GM18499 (cell line): ENCODE measurements at regions not wholly inside any gene's neighbourhood (a gene's known extent, or its start where the extent isn't known, plus 50 kb on each side); places are given as distances from the start of the nearest gene placed in this dataset.

Source experiments
- ATAC-seq: cut with Tn5 transposase; IDR thresholded peaks from one replicate; pipeline ENCODE4 v1.9.1; 2021; ENCODE audit warnings: moderate number of reproducible peaks; ENCODE audit not compliant: insufficient read depth, unreplicated experiment

- no peak for ATAC-seq
Measured at GRCh38 chr4:62144431-62144830, 944.3 kb downstream of the ADGRL3 start.

GRCh38 chr4:62135565-62136156, 935.5 kb downstream of the ADGRL3 start:
- no peak for ATAC-seq

- ATAC-seq, result no peak
Measured at GRCh38 chr4:62133977-62134376, 933.9 kb downstream of the ADGRL3 start.

- no peak for ATAC-seq
Measured at GRCh38 chr4:62133101-62133897, 933.2 kb downstream of the ADGRL3 start.

- ATAC-seq, result no peak
Measured at GRCh38 chr4:62131049-62131448, 930.9 kb downstream of the ADGRL3 start.

- ATAC-seq, result no peak
Measured at GRCh38 chr4:62130637-62131036, 930.5 kb downstream of the ADGRL3 start.

GRCh38 chr4:62130230-62130629, 930.1 kb downstream of the ADGRL3 start:
- no peak for ATAC-seq
